ENCODE measurements at regions not wholly inside any gene's neighbourhood (a gene's known extent, or its start where the extent isn't known, plus 50 kb on each side); places are given as distances from the start of the nearest gene placed in this dataset.

GRCh38 chr17:14499976-14500375 is 199.1 kb downstream of the HS3ST3B1 start:
- Histone ChIP-seq H3K79me2 (ENCODE audit: insufficient read depth, low read length) (no peaks in the 10 kb centered on the region), H3K4me1 (ENCODE audit: control insufficient read depth in 1 of 2, insufficient read depth in 2 of 2, low read length in 2 of 2) (no peaks in the 10 kb centered on the region), H3K27me3 (ENCODE audit: control insufficient read depth in 2 of 2, insufficient read depth in 2 of 2, low read length in 2 of 2) (no peaks in the 10 kb centered on the region), H3K36me3 (replicated peaks in 1 of 2; ENCODE audit: control insufficient read depth in 1 of 2, insufficient read depth in 2 of 2, low read length in 2 of 2) (no peaks in the 10 kb centered on the region), H4K20me1 (ENCODE audit: insufficient read depth, low read length) (no peaks in the 10 kb centered on the region), H3K9ac (ENCODE audit: insufficient read depth, low read length, poor library complexity, severe bottlenecking) (no peak overlapping the region), H2AFZ (ENCODE audit: insufficient read depth, low read depth, low read length, poor library complexity, severe bottlenecking) (no peak overlapping the region), H3K9me3 (replicated peaks in 1 of 2; ENCODE audit: control insufficient read depth in 1 of 2, insufficient read depth in 1 of 2, low read length in 2 of 2) (no peaks in the 10 kb centered on the region), H3K4me2 (replicated peaks; ENCODE audit: extremely low read depth, low read length, poor library complexity, severe bottlenecking) (no peak overlapping the region), H3K4me3 (replicated peaks in 1 of 3; ENCODE audit: low read depth in 2 of 3, low read length in 3 of 3) (no peak overlapping the region), H3K27ac (ENCODE audit: low read depth in 1 of 2, low read length in 2 of 2) (no peak overlapping the region)
- Mint-ChIP-seq H3K27me3 (ENCODE audit: low read depth in 3 of 3) (peaks cover 0 to 1% (median 0%) of the 10 kb centered on the region in 3 donors), H3K4me1 (no peaks in the 10 kb centered on the region), H3K27ac (no peak overlapping the region), H3K4me3 (no peak overlapping the region), H3K9me3 (peaks cover 0 to 20% (median 9%) of the 10 kb centered on the region in 7 donors), H3K36me3 (no peaks in the 10 kb centered on the region)
- 100% methylated on average over 3 of the region's 4 CpGs for whole genome bisulfite sequencing (ENCODE audit: insufficient coverage)
- intact Hi-C loops (cut with micrococcal nuclease) = no loop called here
- TF ChIP-seq, protein P1, sequence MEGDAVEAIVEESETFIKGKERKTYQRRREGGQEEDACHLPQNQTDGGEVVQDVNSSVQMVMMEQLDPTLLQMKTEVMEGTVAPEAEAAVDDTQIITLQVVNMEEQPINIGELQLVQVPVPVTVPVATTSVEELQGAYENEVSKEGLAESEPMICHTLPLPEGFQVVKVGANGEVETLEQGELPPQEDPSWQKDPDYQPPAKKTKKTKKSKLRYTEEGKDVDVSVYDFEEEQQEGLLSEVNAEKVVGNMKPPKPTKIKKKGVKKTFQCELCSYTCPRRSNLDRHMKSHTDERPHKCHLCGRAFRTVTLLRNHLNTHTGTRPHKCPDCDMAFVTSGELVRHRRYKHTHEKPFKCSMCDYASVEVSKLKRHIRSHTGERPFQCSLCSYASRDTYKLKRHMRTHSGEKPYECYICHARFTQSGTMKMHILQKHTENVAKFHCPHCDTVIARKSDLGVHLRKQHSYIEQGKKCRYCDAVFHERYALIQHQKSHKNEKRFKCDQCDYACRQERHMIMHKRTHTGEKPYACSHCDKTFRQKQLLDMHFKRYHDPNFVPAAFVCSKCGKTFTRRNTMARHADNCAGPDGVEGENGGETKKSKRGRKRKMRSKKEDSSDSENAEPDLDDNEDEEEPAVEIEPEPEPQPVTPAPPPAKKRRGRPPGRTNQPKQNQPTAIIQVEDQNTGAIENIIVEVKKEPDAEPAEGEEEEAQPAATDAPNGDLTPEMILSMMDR (IDR thresholded peaks at IDR 0.05) = no peak
- DNase-seq = no peak

DNA sequence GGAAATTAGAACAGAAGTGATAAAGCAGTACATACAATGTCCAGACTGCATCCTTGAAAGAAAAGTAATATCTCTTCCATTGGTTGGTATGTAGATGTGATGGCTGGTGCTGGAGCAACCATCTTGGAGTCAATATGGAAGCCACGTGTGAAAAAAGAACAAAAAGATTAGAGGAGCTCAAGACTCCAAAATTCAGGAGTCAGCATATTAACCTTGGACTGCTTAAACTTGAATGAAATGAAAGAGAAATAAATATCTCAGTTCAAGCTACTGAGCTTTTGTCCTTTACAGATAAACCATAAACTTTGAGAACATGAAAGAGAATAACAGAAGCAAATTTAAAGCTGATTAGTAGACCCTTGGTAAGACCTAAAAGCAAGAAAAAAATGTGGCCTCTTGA is 197.9 kb downstream of the HS3ST3B1 start:
- no peak overlapping the region for H3K4me3 ChIP-seq (replicated peaks in 1 of 3; ENCODE audit: low read depth in 2 of 3, low read length in 3 of 3)
- WGBS (ENCODE audit: insufficient coverage) = no CpG with 5 or more reads among the region's 1 CpG
- no peak for DNase-seq
- H3K4me1 Mint-ChIP-seq = no peaks in the 10 kb centered on the region
- intact Hi-C loops (cut with micrococcal nuclease) = no loop called here
- no peak overlapping the region for H3K4me3 Mint-ChIP-seq
- H3K27me3 ChIP-seq (ENCODE audit: control insufficient read depth in 2 of 2, insufficient read depth in 2 of 2, low read length in 2 of 2) = no peaks in the 10 kb centered on the region
- H3K9me3 Mint-ChIP-seq = peaks cover 0 to 15% (median 9%) of the 10 kb centered on the region in 7 donors
- H3K36me3 ChIP-seq (replicated peaks in 1 of 2; ENCODE audit: control insufficient read depth in 1 of 2, insufficient read depth in 2 of 2, low read length in 2 of 2) = no peaks in the 10 kb centered on the region
- no peaks in the 10 kb centered on the region for H3K4me1 ChIP-seq (ENCODE audit: control insufficient read depth in 1 of 2, insufficient read depth in 2 of 2, low read length in 2 of 2)
- no peaks in the 10 kb centered on the region for H3K36me3 Mint-ChIP-seq
- no peaks in the 10 kb centered on the region for H4K20me1 ChIP-seq (ENCODE audit: insufficient read depth, low read length)
- H3K9ac ChIP-seq (ENCODE audit: insufficient read depth, low read length, poor library complexity, severe bottlenecking) = no peak overlapping the region
- H3K79me2 ChIP-seq (ENCODE audit: insufficient read depth, low read length) = no peaks in the 10 kb centered on the region
- no peaks in the 10 kb centered on the region for H3K9me3 ChIP-seq (replicated peaks in 1 of 2; ENCODE audit: control insufficient read depth in 1 of 2, insufficient read depth in 1 of 2, low read length in 2 of 2)
- H3K27ac Mint-ChIP-seq = no peak overlapping the region
- no peak overlapping the region for H2AFZ ChIP-seq (ENCODE audit: insufficient read depth, low read depth, low read length, poor library complexity, severe bottlenecking)
- no peak overlapping the region for H3K4me2 ChIP-seq (replicated peaks; ENCODE audit: extremely low read depth, low read length, poor library complexity, severe bottlenecking)
- H3K27me3 Mint-ChIP-seq (ENCODE audit: low read depth in 3 of 3) = peaks cover 0 to 1% (median 0%) of the 10 kb centered on the region in 3 donors
- H3K27ac ChIP-seq (ENCODE audit: low read depth in 1 of 2, low read length in 2 of 2) = no peak overlapping the region
- TF ChIP-seq, protein P1 (IDR thresholded peaks at IDR 0.05) = no peak
